HG03354 (cell line): ENCODE measurements at regions not wholly inside any gene's neighbourhood (a gene's known extent, or its start where the extent isn't known, plus 50 kb on each side); places are given as distances from the start of the nearest gene placed in this dataset.
"Not testable (repeated sequence)": the region's sequence is repeated elsewhere in the genome, so short reads cannot be mapped to it uniquely, and the experiment has no call there.

Source experiments
- ATAC-seq: cut with Tn5 transposase; IDR thresholded peaks from one replicate; pipeline ENCODE4 v1.9.1; 2021; ENCODE audit warnings: mild to moderate bottlenecking; ENCODE audit not compliant: unreplicated experiment, poor library complexity, severe bottlenecking

- no peak for ATAC-seq
Measured at GRCh38 chr14:40838601-40839000, 768.1 kb upstream of the LRFN5 start.

- no peak for ATAC-seq
Measured at GRCh38 chr14:40806471-40806870, 800.2 kb upstream of the LRFN5 start.

GRCh38 chr14:40796168-40796567 is 810.5 kb upstream of the LRFN5 start:
- ATAC-seq = no peak

- no peak for ATAC-seq
Measured at GRCh38 chr14:40784860-40785259, 821.8 kb upstream of the LRFN5 start.

GRCh38 chr14:40762685-40763084 is 844.0 kb upstream of the LRFN5 start:
- ATAC-seq = no peak

GRCh38 chr14:40762177-40762576 is 844.5 kb upstream of the LRFN5 start:
- no peak for ATAC-seq

GRCh38 chr14:40760704-40761103 is 846.0 kb upstream of the LRFN5 start:
- ATAC-seq = no peak

- no peak for ATAC-seq
Measured at GRCh38 chr14:40758076-40758475, 848.6 kb upstream of the LRFN5 start.

GRCh38 chr14:40757376-40757950 is 849.2 kb upstream of the LRFN5 start:
- ATAC-seq = no peak

GRCh38 chr14:40733206-40733605 is 873.5 kb upstream of the LRFN5 start:
- no peak for ATAC-seq

GRCh38 chr14:40727107-40727506 is 879.6 kb upstream of the LRFN5 start:
- no peak for ATAC-seq

GRCh38 chr14:40713387-40713786 is 893.3 kb upstream of the LRFN5 start:
- no peak for ATAC-seq

GRCh38 chr14:40697231-40697630 is 909.4 kb upstream of the LRFN5 start:
- no peak for ATAC-seq

GRCh38 chr14:40694023-40694422 is 912.7 kb upstream of the LRFN5 start:
- ATAC-seq = no peak

GRCh38 chr14:40691066-40691465 is 915.6 kb upstream of the LRFN5 start:
- ATAC-seq = no peak

- no peak for ATAC-seq
Measured at GRCh38 chr14:40685764-40686163, 920.9 kb upstream of the LRFN5 start.

GRCh38 chr14:40684328-40684727 is 922.3 kb upstream of the LRFN5 start:
- ATAC-seq = no peak

GRCh38 chr14:40682131-40682913 is 924.4 kb upstream of the LRFN5 start:
- ATAC-seq = no peak

GRCh38 chr14:40679256-40679655 is 927.4 kb upstream of the LRFN5 start:
- ATAC-seq = no peak

- ATAC-seq = not testable (repeated sequence)
Measured at GRCh38 chr14:40677206-40677605, 929.5 kb upstream of the LRFN5 start.

GRCh38 chr14:40674502-40674901 is 932.2 kb upstream of the LRFN5 start:
- no peak for ATAC-seq

- ATAC-seq = no peak
Measured at GRCh38 chr14:40656311-40656710, 950.4 kb upstream of the LRFN5 start.
